SJSA1 (cell line): ENCODE measurements at regions not wholly inside any gene's neighbourhood (a gene's known extent, or its start where the extent isn't known, plus 50 kb on each side); places are given as distances from the start of the nearest gene placed in this dataset.
"Not testable (repeated sequence)": the region's sequence is repeated elsewhere in the genome, so short reads cannot be mapped to it uniquely, and the experiment has no call there.

Source experiments
- DNase-seq, 2 experiments: peaks; one replicate each; pipeline ENCODE4 v3.0.0-alpha.2; 2015 to 2020; ENCODE audit warnings: low spot score in 2 of 2, low read depth in 1 of 2
- H3K27ac ChIP-seq: fragments of 250-450 bp; sonication (Bioruptor Pico); 2 replicates; pipeline ENCODE4 v1.5.1; 2020; ENCODE audit warnings: mild to moderate bottlenecking, moderate library complexity
- H3K27me3 ChIP-seq: fragments of 250-450 bp; sonication (Bioruptor Pico); replicated peaks from 2 replicates; pipeline ENCODE4 v1.5.1; 2020; ENCODE audit warnings: mild to moderate bottlenecking, moderate library complexity
- H3K36me3 ChIP-seq: fragments of 250-450 bp; sonication (Bioruptor Pico); 2 replicates; pipeline ENCODE4 v1.5.1; 2020; ENCODE audit warnings: mild to moderate bottlenecking
- H3K4me1 ChIP-seq: fragments of 250-450 bp; sonication (Bioruptor Pico); replicated peaks from 2 replicates; pipeline ENCODE4 v1.6.1; 2021; ENCODE audit warnings: mild to moderate bottlenecking
- H3K4me3 ChIP-seq: fragments of 250-450 bp; sonication (Bioruptor Pico); 2 replicates; pipeline ENCODE4 v1.5.1; 2020; ENCODE audit warnings: mild to moderate bottlenecking
- H3K9me3 ChIP-seq: fragments of 250-450 bp; sonication (Bioruptor Pico); replicated peaks from 2 replicates; pipeline ENCODE4 v1.5.1; 2020; ENCODE audit warnings: mild to moderate bottlenecking

GRCh38 chr9:71514344-71514975 is 253.9 kb downstream of the CEMIP2 start:
- Histone ChIP-seq H3K36me3 (no peaks in the 10 kb centered on the region), H3K4me1 (no peaks in the 10 kb centered on the region), H3K27ac (no peak overlapping the region), H3K27me3 (no peaks in the 10 kb centered on the region), H3K9me3 (no peaks in the 10 kb centered on the region), H3K4me3 (no peak overlapping the region)
- no peak for DNase-seq

- no peaks in the 10 kb centered on the region for H3K9me3 ChIP-seq
- H3K4me3 ChIP-seq = no peak overlapping the region
- no peaks in the 10 kb centered on the region for H3K27me3 ChIP-seq
- DNase-seq = no peak
- H3K4me1 ChIP-seq = no peaks in the 10 kb centered on the region
- no peak overlapping the region for H3K27ac ChIP-seq
- H3K36me3 ChIP-seq = no peaks in the 10 kb centered on the region
These were observed 259.3 kb downstream of the CEMIP2 start for GRCh38 chr9:71509054-71509453.

GRCh38 chr9:71508141-71508540 is 260.2 kb downstream of the CEMIP2 start:
- not testable (repeated sequence) for H3K27ac ChIP-seq, DNase-seq, H3K27me3 ChIP-seq, H3K36me3 ChIP-seq, H3K4me3 ChIP-seq, H3K9me3 ChIP-seq, H3K4me1 ChIP-seq

GRCh38 chr9:71506821-71507220 is 261.5 kb downstream of the CEMIP2 start:
- no peak for DNase-seq
- no peaks in the 10 kb centered on the region for H3K27me3 ChIP-seq

GRCh38 chr9:71504636-71505035 is 263.7 kb downstream of the CEMIP2 start:
- Histone ChIP-seq H3K4me1 (no peaks in the 10 kb centered on the region), H3K27me3 (no peaks in the 10 kb centered on the region), H3K4me3 (no peak overlapping the region), H3K27ac (no peak overlapping the region), H3K9me3 (no peaks in the 10 kb centered on the region), H3K36me3 (no peaks in the 10 kb centered on the region)
- DNase-seq = no peak

More at GRCh38 chr9:71506821-71507220, 261.5 kb downstream of the CEMIP2 start:
- H3K4me1 ChIP-seq = no peaks in the 10 kb centered on the region
- H3K27ac ChIP-seq = no peak overlapping the region
- H3K36me3 ChIP-seq = no peaks in the 10 kb centered on the region
- H3K9me3 ChIP-seq = no peaks in the 10 kb centered on the region
- H3K4me3 ChIP-seq = no peak overlapping the region

GRCh38 chr9:71498691-71499090 is 269.6 kb downstream of the CEMIP2 start:
- Histone ChIP-seq H3K27me3 (no peaks in the 10 kb centered on the region), H3K36me3 (no peaks in the 10 kb centered on the region)

GRCh38 chr9:71490810-71491209 is 277.5 kb downstream of the CEMIP2 start:
- Histone ChIP-seq H3K4me3 (no peak overlapping the region), H3K27ac (no peak overlapping the region), H3K27me3 (no peaks in the 10 kb centered on the region), H3K4me1 (no peaks in the 10 kb centered on the region), H3K9me3 (no peaks in the 10 kb centered on the region), H3K36me3 (no peaks in the 10 kb centered on the region)
- DNase-seq = no peak

More at GRCh38 chr9:71498691-71499090, 269.6 kb downstream of the CEMIP2 start:
- H3K4me1 ChIP-seq = no peaks in the 10 kb centered on the region
- H3K9me3 ChIP-seq = no peaks in the 10 kb centered on the region
- H3K4me3 ChIP-seq = no peak overlapping the region
- no peak for DNase-seq
- H3K27ac ChIP-seq = no peak overlapping the region

GRCh38 chr9:71487061-71487460 is 281.3 kb downstream of the CEMIP2 start:
- H3K9me3 ChIP-seq = no peaks in the 10 kb centered on the region
- DNase-seq = no peak
- no peaks in the 10 kb centered on the region for H3K27me3 ChIP-seq

GRCh38 chr9:71485326-71485725 is 283.0 kb downstream of the CEMIP2 start:
- Histone ChIP-seq H3K9me3 (no peaks in the 10 kb centered on the region), H3K4me3 (no peak overlapping the region)
- DNase-seq = no peak

More at GRCh38 chr9:71487061-71487460, 281.3 kb downstream of the CEMIP2 start:
- Histone ChIP-seq H3K27ac (no peak overlapping the region), H3K4me3 (no peak overlapping the region), H3K4me1 (no peaks in the 10 kb centered on the region), H3K36me3 (no peaks in the 10 kb centered on the region)

GRCh38 chr9:71483436-71483835 is 284.9 kb downstream of the CEMIP2 start:
- DNase-seq = no peak
- Histone ChIP-seq H3K27ac (no peak overlapping the region), H3K9me3 (no peaks in the 10 kb centered on the region), H3K4me3 (no peak overlapping the region), H3K27me3 (no peaks in the 10 kb centered on the region), H3K4me1 (no peaks in the 10 kb centered on the region), H3K36me3 (no peaks in the 10 kb centered on the region)

More at GRCh38 chr9:71485326-71485725, 283.0 kb downstream of the CEMIP2 start:
- no peaks in the 10 kb centered on the region for H3K27me3 ChIP-seq
- no peaks in the 10 kb centered on the region for H3K36me3 ChIP-seq
- no peak overlapping the region for H3K27ac ChIP-seq
- H3K4me1 ChIP-seq = no peaks in the 10 kb centered on the region

- no peaks in the 10 kb centered on the region for H3K27me3 ChIP-seq
- no peaks in the 10 kb centered on the region for H3K9me3 ChIP-seq
- no peaks in the 10 kb centered on the region for H3K36me3 ChIP-seq
- no peak overlapping the region for H3K27ac ChIP-seq
- no peak for DNase-seq
- no peak overlapping the region for H3K4me3 ChIP-seq
- no peaks in the 10 kb centered on the region for H3K4me1 ChIP-seq
These were observed 288.7 kb downstream of the CEMIP2 start for GRCh38 chr9:71479621-71480020.

GRCh38 chr9:71472400-71472799 is 295.9 kb downstream of the CEMIP2 start:
- Histone ChIP-seq H3K27ac (no peak overlapping the region), H3K27me3 (no peaks in the 10 kb centered on the region), H3K4me1 (no peaks in the 10 kb centered on the region), H3K4me3 (no peak overlapping the region), H3K9me3 (no peaks in the 10 kb centered on the region), H3K36me3 (no peaks in the 10 kb centered on the region)
- no peak for DNase-seq

GRCh38 chr9:71465392-71465791 is 302.9 kb downstream of the CEMIP2 start:
- H3K27ac ChIP-seq = no peak overlapping the region
- no peaks in the 10 kb centered on the region for H3K4me1 ChIP-seq
- H3K9me3 ChIP-seq = no peaks in the 10 kb centered on the region
- no peak overlapping the region for H3K4me3 ChIP-seq
- DNase-seq = no peak
- H3K27me3 ChIP-seq = no peaks in the 10 kb centered on the region
- no peaks in the 10 kb centered on the region for H3K36me3 ChIP-seq

- no peaks in the 10 kb centered on the region for H3K4me1 ChIP-seq
- no peak for DNase-seq
- no peaks in the 10 kb centered on the region for H3K27me3 ChIP-seq
- no peak overlapping the region for H3K27ac ChIP-seq
- H3K4me3 ChIP-seq = no peak overlapping the region
- H3K9me3 ChIP-seq = no peaks in the 10 kb centered on the region
- H3K36me3 ChIP-seq = no peaks in the 10 kb centered on the region
These were observed 309.2 kb downstream of the CEMIP2 start for GRCh38 chr9:71459082-71459481.
